IPS DF 6.9 (cell line): ENCODE measurements at regions not wholly inside any gene's neighbourhood (a gene's known extent, or its start where the extent isn't known, plus 50 kb on each side); places are given as distances from the start of the nearest gene placed in this dataset.

Source experiments
- DNase-seq: peaks from one replicate; pipeline ENCODE4 v3.0.0-alpha.2; 2013; ENCODE audit warnings: low read depth, low spot score
- H3K27ac ChIP-seq: one replicate; pipeline ENCODE4 v1.5.1; 2013; ENCODE audit warnings: low read length, control low read depth
- H3K27me3 ChIP-seq: 2 replicates; pipeline ENCODE4 v1.6.1; 2013; ENCODE audit warnings: mild to moderate bottlenecking, low read length; ENCODE audit not compliant: control insufficient read depth, insufficient read depth
- H3K36me3 ChIP-seq: 2 replicates; pipeline ENCODE4 v1.6.1; 2013; ENCODE audit warnings: low read length; ENCODE audit not compliant: control insufficient read depth, insufficient read depth
- H3K4me1 ChIP-seq: 2 replicates; pipeline ENCODE4 v1.6.1; 2013; ENCODE audit warnings: low read length; ENCODE audit not compliant: control insufficient read depth, insufficient read depth
- H3K4me3 ChIP-seq: 2 replicates; pipeline ENCODE4 v1.5.1; 2013; ENCODE audit warnings: mild to moderate bottlenecking, low read length
- H3K9me3 ChIP-seq: 2 replicates; pipeline ENCODE4 v1.6.1; 2013; ENCODE audit warnings: low read length, inconsistent platforms; ENCODE audit not compliant: control insufficient read depth, insufficient read depth
- WGBS: extraction: QIAGEN DNeasy Blood & Tissue Kit; methylation state at CpG from one replicate; pipeline ENCODE4 v1.1.7; 2013; ENCODE audit warnings: mixed read lengths, missing lambda C conversion rate; ENCODE audit not compliant: insufficient read length, insufficient coverage; 5-methylcytosine and 5-hydroxymethylcytosine counted together

GRCh38 chr12:128056136-128056801, 210.7 kb upstream of the TMEM132C start:
- H3K4me3 ChIP-seq, result no peak overlapping the region
- no peaks in the 10 kb centered on the region for H3K4me1 ChIP-seq
- no peaks in the 10 kb centered on the region for H3K27me3 ChIP-seq
- no peak for DNase-seq
- no peaks in the 10 kb centered on the region for H3K36me3 ChIP-seq
- WGBS, result no CpG with 5 or more reads among the region's 10 CpGs
- H3K27ac ChIP-seq, result no peak overlapping the region
- peaks cover 29% of the 10 kb centered on the region for H3K9me3 ChIP-seq

- H3K4me3 ChIP-seq, result no peak overlapping the region
- DNase-seq, result no peak
- no peaks in the 10 kb centered on the region for H3K27me3 ChIP-seq
- no peak overlapping the region for H3K27ac ChIP-seq
- peaks cover 31% of the 10 kb centered on the region for H3K9me3 ChIP-seq
- H3K4me1 ChIP-seq, result no peaks in the 10 kb centered on the region
- WGBS, result no CpG with 5 or more reads among the region's 9 CpGs
- H3K36me3 ChIP-seq, result no peaks in the 10 kb centered on the region
These were observed 209.4 kb upstream of the TMEM132C start for GRCh38 chr12:128057586-128057985.

- Histone ChIP-seq H3K27me3 (no peaks in the 10 kb centered on the region), H3K9me3 (peaks cover 28% of the 10 kb centered on the region), H3K27ac (no peak overlapping the region), H3K36me3 (no peaks in the 10 kb centered on the region), H3K4me1 (no peaks in the 10 kb centered on the region), H3K4me3 (no peak overlapping the region)
- WGBS, result no CpG with 5 or more reads among the region's 18 CpGs
- DNase-seq, result no peak
These were observed 207.2 kb upstream of the TMEM132C start for GRCh38 chr12:128059621-128060370.

GRCh38 chr12:128068211-128068610, 198.8 kb upstream of the TMEM132C start:
- no peaks in the 10 kb centered on the region for H3K27me3 ChIP-seq
- H3K27ac ChIP-seq, result no peak overlapping the region
- no peak overlapping the region for H3K4me3 ChIP-seq
- H3K36me3 ChIP-seq, result no peaks in the 10 kb centered on the region
- no peaks in the 10 kb centered on the region for H3K4me1 ChIP-seq
- peaks cover 14% of the 10 kb centered on the region for H3K9me3 ChIP-seq
- DNase-seq, result no peak
- WGBS, result no CpG with 5 or more reads among the region's 5 CpGs

GRCh38 chr12:128069359-128069997, 197.5 kb upstream of the TMEM132C start:
- DNase-seq, result peak; percentile 27
- no CpG with 5 or more reads among the region's 12 CpGs for WGBS
- H3K4me1 ChIP-seq, result no peaks in the 10 kb centered on the region

GRCh38 chr12:128073937-128074336, 193.0 kb upstream of the TMEM132C start:
- no peaks in the 10 kb centered on the region for H3K36me3 ChIP-seq
- H3K27me3 ChIP-seq, result no peaks in the 10 kb centered on the region
- H3K27ac ChIP-seq, result no peak overlapping the region
- H3K4me1 ChIP-seq, result no peaks in the 10 kb centered on the region
- H3K9me3 ChIP-seq, result peaks cover 19% of the 10 kb centered on the region
- no peak overlapping the region for H3K4me3 ChIP-seq
- whole genome bisulfite sequencing, result no CpG with 5 or more reads among the region's 13 CpGs
- DNase-seq, result no peak

More at GRCh38 chr12:128069359-128069997, 197.5 kb upstream of the TMEM132C start:
- H3K27me3 ChIP-seq, result no peaks in the 10 kb centered on the region
- peaks cover 11% of the 10 kb centered on the region for H3K9me3 ChIP-seq
- no peak overlapping the region for H3K4me3 ChIP-seq
- no peak overlapping the region for H3K27ac ChIP-seq
- no peaks in the 10 kb centered on the region for H3K36me3 ChIP-seq

GRCh38 chr12:128075332-128075731, 191.6 kb upstream of the TMEM132C start:
- no peaks in the 10 kb centered on the region for H3K4me1 ChIP-seq
- WGBS, result no CpG with 5 or more reads among the region's 9 CpGs
- no peak overlapping the region for H3K4me3 ChIP-seq
- H3K9me3 ChIP-seq, result peaks cover 18% of the 10 kb centered on the region
- DNase-seq, result no peak
- no peak overlapping the region for H3K27ac ChIP-seq
- no peaks in the 10 kb centered on the region for H3K36me3 ChIP-seq
- no peaks in the 10 kb centered on the region for H3K27me3 ChIP-seq

- Histone ChIP-seq H3K27ac (no peak overlapping the region), H3K36me3 (no peaks in the 10 kb centered on the region), H3K27me3 (no peaks in the 10 kb centered on the region), H3K4me3 (no peak overlapping the region), H3K9me3 (peaks cover 18% of the 10 kb centered on the region), H3K4me1 (no peaks in the 10 kb centered on the region)
- no peak for DNase-seq
- WGBS, result no CpG with 5 or more reads among the region's 4 CpGs
These were observed 190.8 kb upstream of the TMEM132C start for GRCh38 chr12:128076188-128076587.

GRCh38 chr12:128077211-128077916, 189.6 kb upstream of the TMEM132C start:
- Histone ChIP-seq H3K27me3 (no peaks in the 10 kb centered on the region), H3K36me3 (no peaks in the 10 kb centered on the region), H3K4me1 (no peaks in the 10 kb centered on the region), H3K27ac (no peak overlapping the region), H3K4me3 (no peak overlapping the region), H3K9me3 (peaks cover 23% of the 10 kb centered on the region)
- no peak for DNase-seq
- WGBS, result no CpG with 5 or more reads among the region's 11 CpGs

GRCh38 chr12:128077917-128078298, 189.1 kb upstream of the TMEM132C start:
- no peaks in the 10 kb centered on the region for H3K4me1 ChIP-seq
- WGBS, result no CpG with 5 or more reads among the region's 8 CpGs

More at GRCh38 chr12:128077917-128078298, 189.1 kb upstream of the TMEM132C start:
- no peak overlapping the region for H3K27ac ChIP-seq
- no peaks in the 10 kb centered on the region for H3K36me3 ChIP-seq
- H3K4me3 ChIP-seq, result no peak overlapping the region
- no peaks in the 10 kb centered on the region for H3K27me3 ChIP-seq
- DNase-seq, result no peak
- H3K9me3 ChIP-seq, result peaks cover 23% of the 10 kb centered on the region
